Lung (tissue), 11 donors: ENCODE measurements at regions not wholly inside any gene's neighbourhood (a gene's known extent, or its start where the extent isn't known, plus 50 kb on each side); places are given as distances from the start of the nearest gene placed in this dataset.

Experiments used
- ATAC-seq: fragments of 200-7000 bp; cut with Tn5 transposase; one replicate; pipeline ENCODE4 v1.9.1; 2020; ENCODE audit warnings: moderate number of reproducible peaks; ENCODE audit not compliant: insufficient read depth, low FRiP score
- DNase-seq, 3 donors: peaks; one replicate each; pipeline ENCODE4 v3.0.0-alpha.2; 2013 to 2017
- H3K27ac ChIP-seq, 2 donors: one replicate each; pipeline ENCODE4 v1.5.1; 2013; ENCODE audit warnings: mild to moderate bottlenecking in 2 of 2, moderate library complexity in 2 of 2, control low read depth in 1 of 2, inconsistent platforms in 1 of 2, low read depth in 1 of 2, low read length in 1 of 2
- H3K27me3 ChIP-seq, 3 donors: one replicate each; pipeline ENCODE4 v1.5.1; 2013; ENCODE audit warnings: low read length in 2 of 3; ENCODE audit not compliant: control insufficient read depth in 3 of 3, insufficient read depth in 3 of 3
- H3K36me3 ChIP-seq, 4 donors: one replicate each; pipeline ENCODE4 v1.5.1; 2013; ENCODE audit warnings: low read length in 4 of 4, mild to moderate bottlenecking in 1 of 4, moderate library complexity in 1 of 4; ENCODE audit not compliant: control insufficient read depth in 4 of 4, insufficient read depth in 4 of 4
- H3K4me1 ChIP-seq, 5 donors: one replicate each; pipeline ENCODE4 v1.5.1; 2013; ENCODE audit warnings: low read length in 5 of 5, mild to moderate bottlenecking in 2 of 5, moderate library complexity in 1 of 5; ENCODE audit not compliant: control insufficient read depth in 5 of 5, insufficient read depth in 5 of 5
- H3K4me3 ChIP-seq: one replicate; pipeline ENCODE4 v1.5.1; 2013; ENCODE audit warnings: mild to moderate bottlenecking, control low read depth, moderate library complexity
- H3K9ac ChIP-seq, 2 donors: one replicate each; pipeline ENCODE4 v1.5.1; 2013; ENCODE audit warnings: low read length in 2 of 2, control low read depth in 1 of 2; ENCODE audit not compliant: insufficient read depth in 1 of 2
- H3K9me3 ChIP-seq, 4 donors: one replicate each; pipeline ENCODE4 v1.5.1; 2013; ENCODE audit warnings: low read length in 3 of 4, mild to moderate bottlenecking in 1 of 4, moderate library complexity in 1 of 4; ENCODE audit not compliant: control insufficient read depth in 4 of 4, insufficient read depth in 3 of 4
- WGBS, 2 donors: extraction: QIAGEN DNeasy Blood & Tissue Kit; methylation state at CpG; one replicate each; pipeline ENCODE4 v1.1.7; 2013; 5-methylcytosine and 5-hydroxymethylcytosine counted together
- TF ChIP-seq, protein P1 (sequence below): IDR thresholded peaks from 2 replicates; pipeline ENCODE4 v1.5.1; 2012; ENCODE audit warnings: mild to moderate bottlenecking; ENCODE audit errors: control extremely low read depth, extremely low read depth
- donor health status: control.
- donor health status: control.
- donor health status: Bipolar disorder and iron deficiency.
- donor health status: healthy.
- donor health status: DM: yes; HTN: yes; CAD: no.

DNA sequence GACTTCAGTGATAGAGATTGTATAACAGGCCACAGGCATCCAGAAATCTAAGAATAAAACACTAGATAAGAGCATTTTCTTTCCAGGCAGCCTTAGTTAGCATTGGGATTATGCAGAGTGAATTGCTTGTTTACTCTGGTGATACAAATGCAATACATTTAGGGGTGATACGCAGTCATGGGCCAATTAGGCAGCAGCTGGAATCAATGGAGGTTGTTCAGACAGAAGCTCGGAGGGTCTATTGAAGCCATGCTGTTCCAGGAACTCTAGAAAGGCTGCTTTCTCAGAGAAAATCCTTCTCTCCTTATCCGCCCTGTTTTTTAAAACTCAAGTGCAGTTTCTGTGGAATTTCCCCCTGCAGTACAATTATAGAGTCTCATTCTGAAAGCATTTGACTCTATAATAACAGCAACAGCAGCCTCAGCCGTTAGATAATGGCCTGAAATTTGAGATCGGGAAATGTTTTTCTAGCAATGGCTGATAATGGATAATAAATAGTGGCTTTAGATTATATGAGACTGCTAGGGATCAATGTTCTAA lies 364.3 kb upstream of the HS3ST5 start:
- no peaks in the 10 kb centered on the region for H3K36me3 ChIP-seq
- H3K4me3 ChIP-seq: no peak overlapping the region
- peak in 2 of 3 donors; percentile 0 to 4 for DNase-seq
- H3K9me3 ChIP-seq: no peaks in the 10 kb centered on the region
- no peaks in the 10 kb centered on the region for H3K27me3 ChIP-seq
- H3K27ac ChIP-seq: no peak overlapping the region
- 53 to 63% methylated on average over 5 of the region's 5 CpGs for WGBS, 2 donors
- TF ChIP-seq, protein P1, sequence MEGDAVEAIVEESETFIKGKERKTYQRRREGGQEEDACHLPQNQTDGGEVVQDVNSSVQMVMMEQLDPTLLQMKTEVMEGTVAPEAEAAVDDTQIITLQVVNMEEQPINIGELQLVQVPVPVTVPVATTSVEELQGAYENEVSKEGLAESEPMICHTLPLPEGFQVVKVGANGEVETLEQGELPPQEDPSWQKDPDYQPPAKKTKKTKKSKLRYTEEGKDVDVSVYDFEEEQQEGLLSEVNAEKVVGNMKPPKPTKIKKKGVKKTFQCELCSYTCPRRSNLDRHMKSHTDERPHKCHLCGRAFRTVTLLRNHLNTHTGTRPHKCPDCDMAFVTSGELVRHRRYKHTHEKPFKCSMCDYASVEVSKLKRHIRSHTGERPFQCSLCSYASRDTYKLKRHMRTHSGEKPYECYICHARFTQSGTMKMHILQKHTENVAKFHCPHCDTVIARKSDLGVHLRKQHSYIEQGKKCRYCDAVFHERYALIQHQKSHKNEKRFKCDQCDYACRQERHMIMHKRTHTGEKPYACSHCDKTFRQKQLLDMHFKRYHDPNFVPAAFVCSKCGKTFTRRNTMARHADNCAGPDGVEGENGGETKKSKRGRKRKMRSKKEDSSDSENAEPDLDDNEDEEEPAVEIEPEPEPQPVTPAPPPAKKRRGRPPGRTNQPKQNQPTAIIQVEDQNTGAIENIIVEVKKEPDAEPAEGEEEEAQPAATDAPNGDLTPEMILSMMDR: no peak
- ATAC-seq: no peak
- H3K4me1 ChIP-seq: no peaks in the 10 kb centered on the region
- no peak overlapping the region for H3K9ac ChIP-seq

DNA sequence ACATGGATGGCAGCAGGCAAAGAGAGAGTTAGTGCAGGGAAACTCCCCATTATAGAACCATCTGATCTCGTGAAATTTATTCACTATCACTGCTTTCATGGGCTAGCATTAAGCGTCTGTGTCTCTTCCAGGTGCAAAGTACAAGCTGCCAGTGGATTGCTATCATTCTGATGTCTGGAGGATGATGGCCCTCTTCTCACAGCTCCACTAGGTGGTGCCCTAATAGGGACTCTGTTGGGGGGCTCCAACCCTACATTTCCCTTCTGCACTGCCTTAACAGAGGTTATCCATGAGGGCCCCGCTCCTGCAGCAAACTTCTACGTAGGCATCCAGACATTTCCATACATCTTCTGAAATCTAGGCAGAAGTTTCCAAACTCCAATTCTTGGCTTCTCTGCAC lies 347.8 kb upstream of the HS3ST5 start:
- Histone ChIP-seq H3K36me3 (no peaks in the 10 kb centered on the region), H3K9ac (no peak overlapping the region), H3K9me3 (no peaks in the 10 kb centered on the region), H3K27me3 (no peaks in the 10 kb centered on the region), H3K4me3 (no peak overlapping the region), H3K27ac (no peak overlapping the region), H3K4me1 (no peaks in the 10 kb centered on the region)
- DNase-seq (no peak), ATAC-seq (no peak)
- TF ChIP-seq, protein P1: no peak
- WGBS, 2 donors: 92 to 93% methylated on average over 4 of the region's 4 CpGs

DNA sequence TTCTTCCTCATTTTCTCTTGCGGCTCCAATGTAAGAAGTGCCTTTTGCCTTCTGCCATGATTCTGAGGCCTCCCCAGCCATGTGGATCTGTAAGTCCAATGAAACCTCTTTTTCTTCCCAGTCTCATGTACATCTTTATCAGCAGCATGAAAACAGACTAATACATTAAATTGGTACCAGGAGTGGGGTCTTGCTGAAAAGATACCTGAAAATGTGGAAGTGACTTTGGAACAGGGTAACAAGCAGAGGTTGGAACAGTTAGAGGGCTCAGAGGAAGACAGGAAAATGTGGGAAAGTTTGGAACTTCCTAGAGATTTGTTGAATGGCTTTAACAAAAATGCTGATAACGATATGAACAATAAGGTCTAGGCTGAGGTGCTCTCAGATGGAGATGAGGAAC lies 316.7 kb upstream of the HS3ST5 start:
- no peaks in the 10 kb centered on the region for H3K4me1 ChIP-seq
- ATAC-seq (no peak), DNase-seq (no peak)
- TF ChIP-seq, protein P1: no peak
- H3K27ac ChIP-seq: no peak overlapping the region
- H3K36me3 ChIP-seq: no peaks in the 10 kb centered on the region
- H3K4me3 ChIP-seq: no peak overlapping the region
- no peaks in the 10 kb centered on the region for H3K27me3 ChIP-seq
- 82 to 85% methylated on average over 2 of the region's 2 CpGs for whole genome bisulfite sequencing, 2 donors
- peaks cover 0 to 7% (median 1%) of the 10 kb centered on the region in 4 donors for H3K9me3 ChIP-seq
- no peak overlapping the region for H3K9ac ChIP-seq

DNA sequence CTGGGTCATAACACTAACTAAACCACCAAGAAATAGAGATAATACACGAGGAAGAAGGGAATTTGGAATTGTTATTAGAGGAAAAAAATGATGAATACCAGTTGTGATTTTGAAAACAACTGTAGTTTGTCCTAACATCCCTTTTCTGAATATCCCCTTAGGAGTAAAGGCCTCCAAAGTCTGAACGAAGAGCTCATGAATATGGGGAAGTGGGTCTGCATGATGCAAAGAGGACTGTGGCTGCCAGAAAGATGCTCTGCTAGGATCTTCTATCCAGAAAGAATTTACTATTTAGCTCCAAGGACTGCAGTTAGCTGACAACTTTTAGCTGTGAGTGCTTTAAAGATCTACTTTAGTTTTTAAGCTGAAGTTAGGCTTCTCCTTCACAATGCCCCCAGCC lies 308.8 kb upstream of the HS3ST5 start:
- H3K4me1 ChIP-seq: peaks cover 0 to 1% (median 0%) of the 10 kb centered on the region in 5 donors
- TF ChIP-seq, protein P1: no peak
- H3K27ac ChIP-seq: no peak overlapping the region
- H3K4me3 ChIP-seq: no peak overlapping the region
- no peak overlapping the region for H3K9ac ChIP-seq
- no peaks in the 10 kb centered on the region for H3K9me3 ChIP-seq
- ATAC-seq (no peak), DNase-seq (no peak)
- H3K36me3 ChIP-seq: no peaks in the 10 kb centered on the region
- WGBS, 2 donors: 31 to 38% methylated on average over 2 of the region's 2 CpGs
- H3K27me3 ChIP-seq: no peaks in the 10 kb centered on the region
